ENCODE measurements at regions not wholly inside any gene's neighbourhood (a gene's known extent, or its start where the extent isn't known, plus 50 kb on each side); places are given as distances from the start of the nearest gene placed in this dataset.

DNA sequence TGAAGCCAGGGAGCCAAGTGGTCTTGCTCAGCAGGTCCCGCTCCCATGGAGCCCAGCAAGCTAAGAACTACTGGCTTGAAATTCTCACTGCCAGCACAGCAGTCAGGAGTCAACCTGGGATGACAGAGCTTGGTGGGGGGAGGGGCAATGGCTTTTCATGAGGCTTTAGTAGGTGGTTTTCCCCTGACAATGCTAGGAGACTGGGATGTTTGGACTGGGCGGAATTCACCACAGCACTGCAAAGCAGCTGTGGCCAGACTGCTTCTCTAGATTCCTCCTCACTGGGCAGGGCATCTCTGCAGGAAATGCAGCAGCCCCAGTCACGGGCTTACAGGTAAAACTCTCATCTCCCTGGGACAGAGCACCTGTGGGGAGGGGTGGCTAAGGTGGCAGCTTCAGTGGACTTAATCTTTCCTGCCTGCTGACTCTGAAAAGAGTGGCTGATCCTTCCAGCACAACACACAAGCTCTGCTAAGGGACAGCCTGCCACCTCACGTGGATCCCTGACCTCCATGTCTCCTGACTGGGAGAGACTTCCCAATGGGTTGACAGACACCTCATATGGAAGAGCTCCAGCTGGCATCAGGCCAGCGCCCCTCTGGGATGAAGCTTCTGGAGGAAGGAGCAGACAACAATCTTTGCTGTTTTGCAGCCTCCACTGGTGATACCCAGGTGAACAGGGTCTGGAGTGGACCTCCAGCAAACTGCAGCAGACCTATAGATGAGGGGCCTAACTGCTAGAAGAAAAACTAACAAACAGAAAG, 349.7 kb upstream of the ST6GAL2 start:
- no peak overlapping the region for H2BK20ac ChIP-seq (ENCODE audit: low read depth, low read length, poor library complexity, severe bottlenecking)
- no peak overlapping the region for H2AFZ ChIP-seq (ENCODE audit: low read length)
- Mint-ChIP-seq H3K36me3 (ENCODE audit: insufficient read depth in 1 of 3, low read depth in 3 of 3) (peaks cover 4 to 13% (median 8%) of the 10 kb centered on the region in 3 experiments; a peak in 4 of 7 replicates), H3K27ac (no peak overlapping the region), H3K4me3 (no peak overlapping the region), H3K9me3 (peaks cover 6 to 9% of the 10 kb centered on the region in 2 experiments), H3K27me3 (ENCODE audit: low read depth) (no peaks in the 10 kb centered on the region), H3K4me1 (peaks cover 5 to 11% of the 10 kb centered on the region in 2 experiments; a peak in 3 of 4 replicates)
- no peaks in the 10 kb centered on the region for H3K27me3 ChIP-seq (ENCODE audit: insufficient read depth, low read length)
- H2AK5ac ChIP-seq (ENCODE audit: insufficient read length, low read length) = no peak overlapping the region
- no peak for TF ChIP-seq CTCF (conservative IDR thresholded peaks at IDR 0.05)
- no peak overlapping the region; the same call in 1 of the 2 replicates for H3K14ac ChIP-seq (ENCODE audit: insufficient read depth, low read length)
- H4K91ac ChIP-seq (ENCODE audit: insufficient read length, low read depth, low read length) = no peak overlapping the region
- WGBS (ENCODE audit: extremely low coverage, insufficient read length, low lambda C conversion rate) = no CpG with 5 or more reads among the region's 5 CpGs
- no peak overlapping the region for H3K4me2 ChIP-seq (ENCODE audit: insufficient read depth, insufficient read length, low read length)
- no peak overlapping the region for H4K8ac ChIP-seq (replicated peaks; ENCODE audit: insufficient read length, low read depth, low read length)
- no peak overlapping the region for H3K27ac ChIP-seq (ENCODE audit: insufficient read length, low read depth, low read length)
- no peak overlapping the region for H3K23ac ChIP-seq (ENCODE audit: insufficient read length, low read depth, low read length)
- peak overlapping the region; percentile 29 for H3K18ac ChIP-seq (ENCODE audit: insufficient read length, low read depth, low read length)
- H3K79me2 ChIP-seq (ENCODE audit: insufficient read depth, low read length) = no peaks in the 10 kb centered on the region
- no peak overlapping the region for H3K9ac ChIP-seq (ENCODE audit: extremely low read depth, insufficient read length, low read length)
- H3K4me1 ChIP-seq (ENCODE audit: insufficient read depth, low read length) = no peaks in the 10 kb centered on the region
- no peaks in the 10 kb centered on the region for H3K9me3 ChIP-seq (ENCODE audit: control insufficient read depth, low read depth, low read length)
- H2BK12ac ChIP-seq (ENCODE audit: insufficient read length, low read depth, low read length) = no peak overlapping the region
- peak; percentile 38 for DNase-seq
- H3K79me1 ChIP-seq (ENCODE audit: insufficient read depth, low read depth, low read length, poor library complexity, severe bottlenecking) = no peaks in the 10 kb centered on the region
- H3K56ac ChIP-seq (ENCODE audit: insufficient read length, low read depth, low read length) = no peak overlapping the region
- no peaks in the 10 kb centered on the region for H3K23me2 ChIP-seq (ENCODE audit: insufficient read length, low read depth, low read length, poor library complexity, severe bottlenecking)
- no peak overlapping the region for H2BK120ac ChIP-seq (ENCODE audit: low read depth, low read length, poor library complexity, severe bottlenecking)
- H3T11ph ChIP-seq (ENCODE audit: low read length) = no peak overlapping the region
- no peak overlapping the region for H2BK15ac ChIP-seq (ENCODE audit: low read depth, low read length)
- no peak overlapping the region for H4K5ac ChIP-seq (ENCODE audit: insufficient read length, low read depth, low read length)
- H4K20me1 ChIP-seq (ENCODE audit: control insufficient read depth, insufficient read depth, insufficient read length) = no peaks in the 10 kb centered on the region
- H3K4ac ChIP-seq (ENCODE audit: low read depth, low read length) = no peak overlapping the region
- H2BK5ac ChIP-seq (ENCODE audit: insufficient read length, low read length) = no peak overlapping the region

All from H9 (cell line).